Activated CD4-positive, alpha-beta memory T cell treated with anti-CD3 and anti-CD28 coated beads, Interleukin-2, amount 10 ng/mL, durations not matched to agents 7 days and 5 days (primary cell): ENCODE measurements at regions not wholly inside any gene's neighbourhood (a gene's known extent, or its start where the extent isn't known, plus 50 kb on each side); places are given as distances from the start of the nearest gene placed in this dataset.
"Not testable (repeated sequence)": the region's sequence is repeated elsewhere in the genome, so short reads cannot be mapped to it uniquely, and the experiment has no call there.

ENCODE experiments used
- CTCF ChIA-PET: fragments of 350-600 bp; sonication (Branson Sonifier 250); formaldehyde crosslinking; loops from one replicate; lab custom pipeline; 2021; ENCODE audit warnings: antibody characterized with exemption, inconsistent platforms; lab: Charles Lee
- POLR2A ChIA-PET: fragments of 350-600 bp; sonication (Branson Sonifier 250); formaldehyde crosslinking; loops from one replicate; lab custom pipeline; 2021; ENCODE audit warnings: antibody characterized with exemption; lab: Charles Lee
- DNase-seq: peaks from one replicate; pipeline ENCODE4 v3.0.0-alpha.2; 2020
- H3K27ac Mint-ChIP-seq: one replicate; pipeline ENCODE4 v1.8.0; 2021; ENCODE audit warnings: mild to moderate bottlenecking, mixed read lengths
- H3K27me3 Mint-ChIP-seq: one replicate; pipeline ENCODE4 v1.8.0; 2021; ENCODE audit warnings: mixed read lengths
- H3K36me3 Mint-ChIP-seq: one replicate; pipeline ENCODE4 v1.8.0; 2021; ENCODE audit warnings: low read depth, mixed read lengths
- H3K4me1 Mint-ChIP-seq: one replicate; pipeline ENCODE4 v1.8.0; 2021; ENCODE audit warnings: mixed read lengths
- H3K4me3 Mint-ChIP-seq: one replicate; pipeline ENCODE4 v1.8.0; 2021; ENCODE audit warnings: mild to moderate bottlenecking, mixed read lengths
- H3K9me3 Mint-ChIP-seq: one replicate; pipeline ENCODE4 v1.8.0; 2021; ENCODE audit warnings: mixed read lengths

- Mint-ChIP-seq H3K27me3 (no peaks in the 10 kb centered on the region), H3K36me3 (no peaks in the 10 kb centered on the region), H3K4me1 (no peaks in the 10 kb centered on the region), H3K9me3 (peaks cover 9% of the 10 kb centered on the region), H3K27ac (no peak overlapping the region), H3K4me3 (no peak overlapping the region)
- POLR2A ChIA-PET, result no interaction called here
- CTCF ChIA-PET, result no interaction called here
- no peak for DNase-seq
Observed at GRCh38 chr1:102365071-102365470, 368.3 kb upstream of the OLFM3 start.

- H3K9me3 Mint-ChIP-seq, result no peaks in the 10 kb centered on the region
- no peaks in the 10 kb centered on the region for H3K36me3 Mint-ChIP-seq
- POLR2A ChIA-PET, result no interaction called here
- H3K4me3 Mint-ChIP-seq, result no peak overlapping the region
- H3K4me1 Mint-ChIP-seq, result no peaks in the 10 kb centered on the region
- no peak overlapping the region for H3K27ac Mint-ChIP-seq
- CTCF ChIA-PET, result no interaction called here
- H3K27me3 Mint-ChIP-seq, result no peaks in the 10 kb centered on the region
- DNase-seq, result no peak
Observed at GRCh38 chr1:102336602-102337001, 339.9 kb upstream of the OLFM3 start.

GRCh38 chr1:102318104-102318806 is 321.5 kb upstream of the OLFM3 start:
- Mint-ChIP-seq H3K27me3 (no peaks in the 10 kb centered on the region), H3K4me3 (no peak overlapping the region), H3K27ac (no peak overlapping the region), H3K36me3 (no peaks in the 10 kb centered on the region), H3K4me1 (no peaks in the 10 kb centered on the region), H3K9me3 (no peaks in the 10 kb centered on the region)
- ChIA-PET CTCF (no interaction called here), POLR2A (no interaction called here)
- DNase-seq, result no peak

DNA sequence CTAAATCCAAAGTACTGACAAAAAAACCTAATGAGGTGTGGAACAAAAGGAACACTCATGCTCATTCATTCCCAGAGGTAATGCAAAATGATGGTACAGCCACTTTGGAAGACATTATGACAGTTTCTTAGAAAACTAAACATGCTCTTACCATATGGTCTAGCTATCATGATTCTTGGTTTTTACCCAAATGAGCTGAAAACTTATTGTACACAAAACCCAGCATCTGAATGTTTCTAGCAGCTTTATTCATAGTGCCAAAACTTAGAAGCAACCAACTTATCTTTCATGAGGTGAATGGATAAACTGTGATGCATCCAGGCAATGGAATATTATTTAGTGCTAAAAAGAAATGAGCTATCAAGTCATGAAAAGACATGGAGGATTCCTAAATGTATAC is 318.4 kb upstream of the OLFM3 start:
- Mint-ChIP-seq H3K36me3 (no peaks in the 10 kb centered on the region), H3K27ac (no peak overlapping the region), H3K4me1 (no peaks in the 10 kb centered on the region), H3K4me3 (no peak overlapping the region), H3K27me3 (no peaks in the 10 kb centered on the region), H3K9me3 (no peaks in the 10 kb centered on the region)
- POLR2A ChIA-PET, result no interaction called here
- DNase-seq, result no peak
- CTCF ChIA-PET, result no interaction called here

- Mint-ChIP-seq H3K36me3 (no peaks in the 10 kb centered on the region), H3K9me3 (peaks cover 13% of the 10 kb centered on the region), H3K4me3 (no peak overlapping the region), H3K4me1 (no peaks in the 10 kb centered on the region), H3K27ac (no peak overlapping the region), H3K27me3 (no peaks in the 10 kb centered on the region)
- CTCF ChIA-PET, result interaction anchor here (0.6 kb wide), 1 partner anchor 67 kb away, joined by 3 read pairs; no protein-coding TSS in a partner anchor
- POLR2A ChIA-PET, result no interaction called here
- DNase-seq, result no peak
Observed at GRCh38 chr1:102296116-102296515, 299.4 kb upstream of the OLFM3 start.

GRCh38 chr1:102282955-102283354 is 286.2 kb upstream of the OLFM3 start:
- Mint-ChIP-seq H3K9me3 (peaks cover 6% of the 10 kb centered on the region), H3K4me1 (no peaks in the 10 kb centered on the region), H3K27ac (no peak overlapping the region), H3K4me3 (no peak overlapping the region), H3K36me3 (no peaks in the 10 kb centered on the region), H3K27me3 (no peaks in the 10 kb centered on the region)
- ChIA-PET CTCF (no interaction called here), POLR2A (no interaction called here)
- DNase-seq, result no peak

DNA sequence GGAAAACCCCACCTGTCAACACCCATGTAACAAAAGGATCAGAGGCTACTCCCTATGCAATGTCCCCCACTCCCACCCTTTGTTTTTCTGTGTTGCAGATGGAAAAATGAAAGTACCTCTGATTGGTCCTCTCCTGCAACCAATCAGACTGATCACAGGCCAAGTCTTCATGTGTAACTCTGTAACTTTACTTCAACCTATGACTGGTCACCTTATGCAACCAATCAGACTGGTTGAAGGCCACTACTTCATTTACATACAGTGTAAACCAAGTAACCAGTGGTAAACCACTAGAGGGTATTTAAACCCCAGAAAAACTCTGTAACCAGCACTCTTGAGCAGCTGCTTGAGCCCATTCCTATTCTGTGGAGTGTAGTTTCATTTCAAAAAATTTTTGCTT is 266.3 kb upstream of the OLFM3 start:
- POLR2A ChIA-PET, result no interaction called here
- Mint-ChIP-seq H3K27me3 (no peaks in the 10 kb centered on the region), H3K27ac (no peak overlapping the region), H3K4me3 (no peak overlapping the region), H3K36me3 (no peaks in the 10 kb centered on the region), H3K9me3 (no peaks in the 10 kb centered on the region), H3K4me1 (no peaks in the 10 kb centered on the region)
- CTCF ChIA-PET, result no interaction called here
- no peak for DNase-seq

GRCh38 chr1:102252731-102253505 is 256.2 kb upstream of the OLFM3 start:
- H3K4me3 Mint-ChIP-seq, result no peak overlapping the region

GRCh38 chr1:102241431-102242338 is 245.0 kb upstream of the OLFM3 start:
- no peak for DNase-seq
- no peak overlapping the region for H3K27ac Mint-ChIP-seq
- no peaks in the 10 kb centered on the region for H3K36me3 Mint-ChIP-seq
- POLR2A ChIA-PET, result no interaction called here
- no peak overlapping the region for H3K4me3 Mint-ChIP-seq
- no peaks in the 10 kb centered on the region for H3K27me3 Mint-ChIP-seq
- no peaks in the 10 kb centered on the region for H3K9me3 Mint-ChIP-seq
- H3K4me1 Mint-ChIP-seq, result no peaks in the 10 kb centered on the region
- CTCF ChIA-PET, result no interaction called here

More at GRCh38 chr1:102252731-102253505, 256.2 kb upstream of the OLFM3 start:
- ChIA-PET CTCF (no interaction called here), POLR2A (no interaction called here)
- no peak overlapping the region for H3K27ac Mint-ChIP-seq
- no peaks in the 10 kb centered on the region for H3K27me3 Mint-ChIP-seq
- no peaks in the 10 kb centered on the region for H3K9me3 Mint-ChIP-seq
- no peaks in the 10 kb centered on the region for H3K36me3 Mint-ChIP-seq
- DNase-seq, result no peak
- no peaks in the 10 kb centered on the region for H3K4me1 Mint-ChIP-seq

DNA sequence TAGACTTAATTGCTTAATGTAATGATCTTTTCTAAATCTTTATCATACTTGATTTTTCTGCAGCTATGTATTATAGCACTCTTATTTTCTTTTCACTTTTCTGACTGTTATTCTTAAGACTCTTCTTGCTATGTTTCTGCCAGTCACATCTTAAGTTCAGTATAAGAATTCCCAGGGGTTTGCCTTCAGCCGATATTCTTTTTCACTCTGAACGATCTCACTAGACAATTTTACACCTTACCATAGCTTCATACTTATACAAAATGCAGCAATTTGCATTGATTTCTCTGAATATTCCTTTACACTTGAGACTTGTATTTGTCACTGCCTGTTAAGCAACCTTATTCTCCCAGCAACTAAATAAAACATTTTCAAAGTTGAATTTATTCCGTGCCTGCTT is 242.5 kb upstream of the OLFM3 start:
- no peak for DNase-seq
- CTCF ChIA-PET, result no interaction called here
- POLR2A ChIA-PET, result no interaction called here
- Mint-ChIP-seq H3K9me3 (peaks cover 6% of the 10 kb centered on the region), H3K27ac (no peak overlapping the region), H3K4me1 (no peaks in the 10 kb centered on the region), H3K4me3 (no peak overlapping the region), H3K36me3 (no peaks in the 10 kb centered on the region), H3K27me3 (no peaks in the 10 kb centered on the region)

- H3K27me3 Mint-ChIP-seq, result no peaks in the 10 kb centered on the region
- ChIA-PET CTCF (no interaction called here), POLR2A (no interaction called here)
- no peak for DNase-seq
- peaks cover 13% of the 10 kb centered on the region for H3K9me3 Mint-ChIP-seq
- no peaks in the 10 kb centered on the region for H3K36me3 Mint-ChIP-seq
- H3K4me1 Mint-ChIP-seq, result no peaks in the 10 kb centered on the region
- no peak overlapping the region for H3K4me3 Mint-ChIP-seq
- H3K27ac Mint-ChIP-seq, result no peak overlapping the region
Observed at GRCh38 chr1:102234753-102235359, 238.1 kb upstream of the OLFM3 start.

- Mint-ChIP-seq H3K4me1 (no peaks in the 10 kb centered on the region), H3K27me3 (no peaks in the 10 kb centered on the region), H3K9me3 (no peaks in the 10 kb centered on the region), H3K27ac (no peak overlapping the region), H3K4me3 (no peak overlapping the region), H3K36me3 (no peaks in the 10 kb centered on the region)
- DNase-seq, result no peak
- ChIA-PET POLR2A (no interaction called here), CTCF (no interaction called here)
Observed at GRCh38 chr1:102219463-102219862, 222.7 kb upstream of the OLFM3 start.

- H3K27me3 Mint-ChIP-seq, CTCF ChIA-PET, POLR2A ChIA-PET, H3K9me3 Mint-ChIP-seq, H3K4me3 Mint-ChIP-seq, DNase-seq, H3K27ac Mint-ChIP-seq, H3K36me3 Mint-ChIP-seq, H3K4me1 Mint-ChIP-seq: not testable (repeated sequence)
Observed at GRCh38 chr1:102210891-102211290, 214.2 kb upstream of the OLFM3 start.
